ENCODE measurements at regions not wholly inside any gene's neighbourhood (a gene's known extent, or its start where the extent isn't known, plus 50 kb on each side); places are given as distances from the start of the nearest gene placed in this dataset.

GRCh38 chr3:157097198-157097597, 62.7 kb downstream of the CCNL1 start:
- Histone ChIP-seq H3K9me3 (no peaks in the 10 kb centered on the region), H3K4me1 (peaks cover 0 to 30% of the 10 kb centered on the region in 2 donors), H3K4me3 (no peak overlapping the region), H3K36me3 (peaks cover 9% of the 10 kb centered on the region), H3K27ac (peak overlapping the region; percentile 99 to 100), H3K27me3 (no peaks in the 10 kb centered on the region)
- no peak for DNase-seq (ENCODE audit: low spot score)
- TF ChIP-seq, protein P1, sequence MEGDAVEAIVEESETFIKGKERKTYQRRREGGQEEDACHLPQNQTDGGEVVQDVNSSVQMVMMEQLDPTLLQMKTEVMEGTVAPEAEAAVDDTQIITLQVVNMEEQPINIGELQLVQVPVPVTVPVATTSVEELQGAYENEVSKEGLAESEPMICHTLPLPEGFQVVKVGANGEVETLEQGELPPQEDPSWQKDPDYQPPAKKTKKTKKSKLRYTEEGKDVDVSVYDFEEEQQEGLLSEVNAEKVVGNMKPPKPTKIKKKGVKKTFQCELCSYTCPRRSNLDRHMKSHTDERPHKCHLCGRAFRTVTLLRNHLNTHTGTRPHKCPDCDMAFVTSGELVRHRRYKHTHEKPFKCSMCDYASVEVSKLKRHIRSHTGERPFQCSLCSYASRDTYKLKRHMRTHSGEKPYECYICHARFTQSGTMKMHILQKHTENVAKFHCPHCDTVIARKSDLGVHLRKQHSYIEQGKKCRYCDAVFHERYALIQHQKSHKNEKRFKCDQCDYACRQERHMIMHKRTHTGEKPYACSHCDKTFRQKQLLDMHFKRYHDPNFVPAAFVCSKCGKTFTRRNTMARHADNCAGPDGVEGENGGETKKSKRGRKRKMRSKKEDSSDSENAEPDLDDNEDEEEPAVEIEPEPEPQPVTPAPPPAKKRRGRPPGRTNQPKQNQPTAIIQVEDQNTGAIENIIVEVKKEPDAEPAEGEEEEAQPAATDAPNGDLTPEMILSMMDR (IDR thresholded peaks at IDR 0.05) = no peak

DNA sequence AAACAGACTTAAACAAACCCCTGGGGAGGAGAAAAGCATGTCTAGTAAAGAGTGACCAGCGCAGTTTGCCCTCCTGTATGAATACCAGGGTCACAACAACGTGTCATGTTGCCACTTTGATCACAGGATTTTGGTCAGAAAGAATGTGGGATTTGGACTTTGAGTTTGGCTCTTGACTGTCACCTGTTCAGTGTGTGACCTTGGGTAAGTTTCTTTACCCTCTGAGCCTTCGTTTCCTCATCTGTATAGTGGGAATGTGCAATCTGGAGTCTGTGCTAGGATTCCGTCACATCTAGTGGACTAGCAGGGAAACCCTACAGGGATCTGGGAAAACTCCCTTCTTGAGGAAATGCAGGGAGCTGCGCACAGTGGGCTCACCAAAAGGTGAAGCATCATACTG, 63.6 kb downstream of the CCNL1 start:
- H3K27me3 ChIP-seq = no peaks in the 10 kb centered on the region
- TF ChIP-seq, protein P1 (IDR thresholded peaks at IDR 0.05) = no peak
- no peaks in the 10 kb centered on the region for H3K9me3 ChIP-seq
- H3K4me1 ChIP-seq = peaks cover 0 to 38% of the 10 kb centered on the region in 2 donors
- H3K36me3 ChIP-seq = peaks cover 4% of the 10 kb centered on the region
- no peak for DNase-seq (ENCODE audit: low spot score)
- H3K27ac ChIP-seq = peak overlapping the region; percentile 99 to 100
- H3K4me3 ChIP-seq = no peak overlapping the region
